PC-3 (cell line): ENCODE measurements at regions not wholly inside any gene's neighbourhood (a gene's known extent, or its start where the extent isn't known, plus 50 kb on each side); places are given as distances from the start of the nearest gene placed in this dataset.
A peak's percentile ranks its signal among the peaks of the same experiment; 100 is the strongest.

Experiments used
- ATAC-seq: fragments of 200-7000 bp; cut with Tn5 transposase; 2 replicates; pipeline ENCODE4 v1.9.1; 2020; ENCODE audit warnings: mild to moderate bottlenecking, moderate library complexity
- BruUV-seq: library from RNA; stranded (reverse); fragments of 400-500 nt; replicated peaks from 2 replicates; lab custom pipeline; 2021; lab: Mats Ljungman, UMichigan
- CTCF ChIA-PET: fragments of 300-600 bp; sonication (Branson Sonifier 250); formaldehyde crosslinking; loops from one replicate; lab custom pipeline; 2022; ENCODE audit warnings: antibody characterized with exemption; lab: Charles Lee
- POLR2A ChIA-PET: fragments of 300-600 bp; sonication (Branson Sonifier 250); formaldehyde crosslinking; loops from one replicate; lab custom pipeline; 2022; ENCODE audit warnings: antibody characterized with exemption; ENCODE audit not compliant: unreplicated experiment; lab: Charles Lee
- DNase-seq: peaks from one replicate; pipeline ENCODE4 v3.0.0-alpha.2; 2015
- H2AFZ ChIP-seq: fragments of 300-600 bp; sonication (generic); 2 replicates; pipeline ENCODE4 v1.6.0; 2016; ENCODE audit warnings: antibody characterized with exemption, low read length
- H3F3A ChIP-seq: fragments of 300-600 bp; sonication (generic); one replicate; pipeline ENCODE4 v1.6.0; 2017; ENCODE audit warnings: antibody characterized with exemption, low read length, control low read depth, mild to moderate bottlenecking; ENCODE audit not compliant: unreplicated experiment
- H3K27ac ChIP-seq: fragments of 300-600 bp; sonication (generic); 2 replicates; pipeline ENCODE4 v1.5.1; 2016; ENCODE audit warnings: mild to moderate bottlenecking, low read length
- H3K27me3 ChIP-seq: fragments of 300-600 bp; sonication (generic); 2 replicates; pipeline ENCODE4 v1.6.1; 2016; ENCODE audit warnings: low read length, mixed read lengths
- H3K36me3 ChIP-seq: fragments of 300-600 bp; sonication (generic); 2 replicates; pipeline ENCODE4 v1.6.1; 2016; ENCODE audit warnings: low read depth, mixed run types, low read length, mixed read lengths
- H3K4me1 ChIP-seq: fragments of 300-600 bp; sonication (generic); 2 replicates; pipeline ENCODE4 v1.5.1; 2016; ENCODE audit warnings: low read length; ENCODE audit not compliant: insufficient read depth
- H3K4me2 ChIP-seq: fragments of 300-600 bp; sonication (generic); 2 replicates; pipeline ENCODE4 v1.6.0; 2016; ENCODE audit warnings: low read length
- H3K4me3 ChIP-seq: fragments of 300-600 bp; sonication (generic); 2 replicates; pipeline ENCODE4 v1.5.1; 2016; ENCODE audit warnings: mild to moderate bottlenecking, low read length, mixed read lengths
- H3K79me2 ChIP-seq: fragments of 300-600 bp; sonication (generic); 2 replicates; pipeline ENCODE4 v1.6.1; 2017; ENCODE audit warnings: low read length, mixed read lengths
- H3K9ac ChIP-seq: fragments of 300-600 bp; sonication (generic); 2 replicates; pipeline ENCODE4 v1.6.0; 2016; ENCODE audit warnings: mild to moderate bottlenecking, low read length
- H3K9me2 ChIP-seq: fragments of 300-600 bp; sonication (generic); replicated peaks from 2 replicates; pipeline ENCODE4 v1.6.1; 2016; ENCODE audit warnings: mixed run types, low read length, mixed read lengths
- H3K9me3 ChIP-seq: fragments of 300-600 bp; sonication (generic); 2 replicates; pipeline ENCODE4 v1.6.1; 2016; ENCODE audit warnings: low read length, mixed read lengths
- H4K20me1 ChIP-seq: fragments of 300-600 bp; sonication (generic); 2 replicates; pipeline ENCODE4 v1.6.1; 2016; ENCODE audit warnings: low read length, mixed read lengths
- EZH2 ChIP-seq: fragments of 300-600 bp; sonication (generic); IDR thresholded peaks from one replicate; pipeline ENCODE4 v1.6.1; 2017; ENCODE audit warnings: antibody characterized with exemption, mild to moderate bottlenecking, low read length; ENCODE audit not compliant: unreplicated experiment
- EZH2phosphoT487 ChIP-seq: fragments of 300-600 bp; sonication (generic); IDR thresholded peaks from 2 replicates; pipeline ENCODE4 v1.6.1; 2018; ENCODE audit warnings: mild to moderate bottlenecking, antibody characterized with exemption, low read length, borderline replicate concordance
- intact Hi-C: fragments of 100-400 bp; cut with micrococcal nuclease; formaldehyde crosslinking; loops from 2 replicates; pipeline ENCODE4 v1.9.0; 2023
- TF ChIP-seq, protein P1 (sequence below): fragments of 300-600 bp; sonication (generic); conservative IDR thresholded peaks from 2 replicates; pipeline ENCODE4 v1.5.1; 2017; ENCODE audit warnings: antibody characterized with exemption, low read depth, mild to moderate bottlenecking, low read length

DNA sequence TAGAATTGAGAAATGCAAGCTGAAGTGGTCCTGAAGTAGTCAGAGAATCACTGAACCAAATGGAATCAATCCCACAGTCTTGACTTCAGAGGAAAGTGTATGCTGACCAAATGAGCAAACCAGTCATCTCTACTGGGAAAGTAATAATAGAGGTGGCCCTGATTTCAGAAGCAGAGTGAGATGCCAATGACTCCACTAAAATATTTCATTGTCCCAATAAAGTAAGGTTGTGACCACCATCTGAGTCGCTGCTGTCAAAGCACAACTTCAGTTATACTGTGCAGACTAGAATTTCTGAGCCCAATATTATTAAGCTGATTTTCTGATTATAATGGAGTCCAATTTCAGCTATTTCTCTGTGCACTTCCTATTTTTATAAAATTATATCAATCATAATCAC, 334.4 kb upstream of the THBS1 start:
- Histone ChIP-seq H3K27ac (peak overlapping the region; percentile 62), H4K20me1 (no peaks in the 10 kb centered on the region), H3F3A (no peaks in the 10 kb centered on the region), H3K27me3 (no peaks in the 10 kb centered on the region), H3K36me3 (no peaks in the 10 kb centered on the region), H3K9me2 (no peaks in the 10 kb centered on the region), H3K9ac (no peak overlapping the region; the same call in 1 of the 2 replicates), H3K4me1 (peaks cover 58% of the 10 kb centered on the region), H3K79me2 (no peaks in the 10 kb centered on the region), H3K9me3 (no peaks in the 10 kb centered on the region), H2AFZ (no peak overlapping the region), H3K4me3 (no peak overlapping the region), H3K4me2 (peak overlapping the region; percentile 7; the same call in 1 of the 2 replicates)
- ChIA-PET POLR2A (no interaction called here), CTCF (interaction anchor here (0.6 kb wide), 1 partner anchor 195 kb away, joined by 3 read pairs; no protein-coding TSS in a partner anchor)
- no TSS peak for BruUV-seq
- DNase-seq = peak; percentile 72
- ATAC-seq = peak; percentile 20; the same call in 1 of the 2 replicates
- intact Hi-C loops = no loop called here
- TF ChIP-seq, protein P1, sequence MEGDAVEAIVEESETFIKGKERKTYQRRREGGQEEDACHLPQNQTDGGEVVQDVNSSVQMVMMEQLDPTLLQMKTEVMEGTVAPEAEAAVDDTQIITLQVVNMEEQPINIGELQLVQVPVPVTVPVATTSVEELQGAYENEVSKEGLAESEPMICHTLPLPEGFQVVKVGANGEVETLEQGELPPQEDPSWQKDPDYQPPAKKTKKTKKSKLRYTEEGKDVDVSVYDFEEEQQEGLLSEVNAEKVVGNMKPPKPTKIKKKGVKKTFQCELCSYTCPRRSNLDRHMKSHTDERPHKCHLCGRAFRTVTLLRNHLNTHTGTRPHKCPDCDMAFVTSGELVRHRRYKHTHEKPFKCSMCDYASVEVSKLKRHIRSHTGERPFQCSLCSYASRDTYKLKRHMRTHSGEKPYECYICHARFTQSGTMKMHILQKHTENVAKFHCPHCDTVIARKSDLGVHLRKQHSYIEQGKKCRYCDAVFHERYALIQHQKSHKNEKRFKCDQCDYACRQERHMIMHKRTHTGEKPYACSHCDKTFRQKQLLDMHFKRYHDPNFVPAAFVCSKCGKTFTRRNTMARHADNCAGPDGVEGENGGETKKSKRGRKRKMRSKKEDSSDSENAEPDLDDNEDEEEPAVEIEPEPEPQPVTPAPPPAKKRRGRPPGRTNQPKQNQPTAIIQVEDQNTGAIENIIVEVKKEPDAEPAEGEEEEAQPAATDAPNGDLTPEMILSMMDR = no peak
- TF ChIP-seq EZH2 = no peak
- no peak for TF ChIP-seq EZH2phosphoT487

DNA sequence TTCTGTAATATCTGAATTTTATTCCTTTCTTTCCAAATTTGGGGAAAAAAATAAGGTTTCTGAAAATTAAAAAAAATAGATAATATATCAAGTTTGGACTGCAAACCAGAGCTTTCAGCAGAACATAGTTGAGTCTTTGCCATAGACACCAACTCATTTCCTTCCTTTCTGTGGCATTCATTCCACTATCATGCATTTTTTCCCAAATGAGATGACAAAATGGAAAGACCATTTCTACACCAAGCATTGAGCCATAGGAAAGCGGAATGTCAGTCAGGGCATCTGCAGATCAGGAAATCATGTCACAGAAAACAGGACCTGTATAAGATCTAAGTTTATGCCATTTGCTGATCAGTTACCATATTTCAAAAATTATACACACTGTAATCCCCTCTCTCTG, 333.3 kb upstream of the THBS1 start:
- ChIA-PET CTCF (no interaction called here), POLR2A (interaction anchor here (0.5 kb wide), 1 partner anchor 540 kb away, joined by 4 read pairs; no protein-coding TSS in a partner anchor)
- TF ChIP-seq EZH2phosphoT487 (no peak), EZH2 (no peak)
- TF ChIP-seq, protein P1 = no peak
- Histone ChIP-seq H4K20me1 (no peaks in the 10 kb centered on the region), H3K4me1 (peaks cover 51% of the 10 kb centered on the region), H3K4me3 (no peak overlapping the region), H3K4me2 (peak overlapping the region; percentile 69), H3K27me3 (no peaks in the 10 kb centered on the region), H3K79me2 (no peaks in the 10 kb centered on the region), H3K9me2 (no peaks in the 10 kb centered on the region), H2AFZ (no peak overlapping the region), H3K27ac (peak overlapping the region; percentile 94), H3F3A (no peaks in the 10 kb centered on the region), H3K9ac (peak overlapping the region; percentile 63), H3K9me3 (no peaks in the 10 kb centered on the region), H3K36me3 (no peaks in the 10 kb centered on the region)
- intact Hi-C loops = no loop called here
- no TSS peak for BruUV-seq
- DNase-seq (peak; percentile 14), ATAC-seq (no peak; the same call in 1 of the 2 replicates)

DNA sequence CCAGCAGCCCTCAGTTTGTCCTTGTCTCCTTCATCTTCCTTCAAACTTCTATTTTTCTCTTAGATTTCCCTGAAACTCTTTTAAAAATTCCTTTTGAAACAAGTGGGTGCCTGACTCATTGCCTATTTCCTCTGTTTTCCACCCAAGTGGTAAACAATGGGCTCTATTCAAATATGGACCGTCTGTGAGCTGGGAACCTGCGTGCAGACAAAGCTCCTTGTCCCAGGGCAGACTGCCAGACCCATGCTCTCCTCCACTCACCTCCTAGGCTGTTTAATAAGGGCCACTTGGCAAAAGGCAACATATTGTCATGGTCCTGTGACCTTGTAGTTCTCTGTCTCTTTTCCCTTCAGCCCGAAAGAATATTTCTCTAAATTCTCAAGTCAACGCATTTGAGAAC, 332.7 kb upstream of the THBS1 start:
- TF ChIP-seq, protein P1 = no peak
- no peak for TF ChIP-seq EZH2phosphoT487
- TF ChIP-seq EZH2 = no peak
- H3K27me3 ChIP-seq = no peaks in the 10 kb centered on the region
- DNase-seq (peak; percentile 86), ATAC-seq (peak; percentile 90)
- CTCF ChIA-PET = no interaction called here
- H3K9me3 ChIP-seq = no peaks in the 10 kb centered on the region
- no peaks in the 10 kb centered on the region for H3F3A ChIP-seq
- H3K9me2 ChIP-seq = no peaks in the 10 kb centered on the region
- H3K79me2 ChIP-seq = no peaks in the 10 kb centered on the region
- peaks cover 47% of the 10 kb centered on the region for H3K4me1 ChIP-seq
- peak overlapping the region; percentile 63 for H3K9ac ChIP-seq
- POLR2A ChIA-PET = interaction anchor here (0.5 kb wide), 1 partner anchor 541 kb away, joined by 4 read pairs; no protein-coding TSS in a partner anchor
- H2AFZ ChIP-seq = 0 out of 2 replicates have a peak overlapping the region, but pooled peaks have one; percentile 8
- peak overlapping the region; percentile 69 for H3K4me2 ChIP-seq
- no TSS peak for BruUV-seq
- no peaks in the 10 kb centered on the region for H3K36me3 ChIP-seq
- H3K4me3 ChIP-seq = 0 out of 2 replicates have a peak overlapping the region, but pooled peaks have one; percentile 12
- intact Hi-C loops = loop anchor here (1.0 kb wide), 1 partner anchor 26 kb away; no protein-coding TSS in a partner anchor
- H4K20me1 ChIP-seq = no peaks in the 10 kb centered on the region
- peak overlapping the region; percentile 94 for H3K27ac ChIP-seq
